Type B pancreatic cell (in vitro differentiated cells): ENCODE measurements at regions not wholly inside any gene's neighbourhood (a gene's known extent, or its start where the extent isn't known, plus 50 kb on each side); places are given as distances from the start of the nearest gene placed in this dataset.

Experiments used
- DNase-seq: peaks from one replicate; pipeline ENCODE4 v3.0.0; 2021; ENCODE audit warnings: mixed read lengths; ENCODE audit not compliant: unreplicated experiment; ENCODE audit errors: extremely low spot score
- H3K27ac Mint-ChIP-seq: 2 replicates; pipeline ENCODE4 v1.8.0; 2021; ENCODE audit warnings: mild to moderate bottlenecking, mixed read lengths
- H3K27me3 Mint-ChIP-seq: 2 replicates; pipeline ENCODE4 v1.8.0; 2021; ENCODE audit warnings: mixed read lengths
- H3K36me3 Mint-ChIP-seq: 2 replicates; pipeline ENCODE4 v1.8.0; 2021; ENCODE audit warnings: mixed read lengths
- H3K4me1 Mint-ChIP-seq: one replicate; pipeline ENCODE4 v1.8.0; 2021; ENCODE audit warnings: mixed read lengths; ENCODE audit not compliant: unreplicated experiment
- H3K4me3 Mint-ChIP-seq: 2 replicates; pipeline ENCODE4 v1.8.0; 2021; ENCODE audit warnings: mild to moderate bottlenecking, mixed read lengths
- H3K9me3 Mint-ChIP-seq: 2 replicates; pipeline ENCODE4 v1.8.0; 2021; ENCODE audit warnings: mixed read lengths
- CTCF ChIP-seq: fragments of 200-600 bp; sonication (generic); conservative IDR thresholded peaks from 2 replicates; pipeline ENCODE4 v1.5.0; 2021; ENCODE audit warnings: antibody characterized with exemption, mild to moderate bottlenecking

GRCh38 chr21:15362458-15362857, 297.7 kb upstream of the NRIP1 start:
- H3K27me3 Mint-ChIP-seq: no peaks in the 10 kb centered on the region
- H3K27ac Mint-ChIP-seq: no peak overlapping the region
- peaks cover 34% of the 10 kb centered on the region for H3K4me1 Mint-ChIP-seq
- no peak overlapping the region for H3K4me3 Mint-ChIP-seq
- H3K36me3 Mint-ChIP-seq: no peaks in the 10 kb centered on the region
- no peak for TF ChIP-seq CTCF
- no peak for DNase-seq
- H3K9me3 Mint-ChIP-seq: peaks cover 8% of the 10 kb centered on the region

- Mint-ChIP-seq H3K4me1 (peaks cover 33% of the 10 kb centered on the region), H3K27me3 (no peaks in the 10 kb centered on the region), H3K9me3 (peaks cover 8% of the 10 kb centered on the region), H3K27ac (no peak overlapping the region), H3K36me3 (no peaks in the 10 kb centered on the region), H3K4me3 (no peak overlapping the region)
- DNase-seq: no peak
- TF ChIP-seq CTCF: no peak
Measured at GRCh38 chr21:15363921-15364320, 299.1 kb upstream of the NRIP1 start.

- no peaks in the 10 kb centered on the region for H3K27me3 Mint-ChIP-seq
- no peak overlapping the region for H3K4me3 Mint-ChIP-seq
- H3K27ac Mint-ChIP-seq: no peak overlapping the region
- peaks cover 8% of the 10 kb centered on the region for H3K9me3 Mint-ChIP-seq
- peaks cover 23% of the 10 kb centered on the region for H3K4me1 Mint-ChIP-seq
- TF ChIP-seq CTCF: no peak
- no peaks in the 10 kb centered on the region for H3K36me3 Mint-ChIP-seq
- DNase-seq: no peak
Measured at GRCh38 chr21:15365751-15366392, 301.1 kb upstream of the NRIP1 start.

- no peak overlapping the region for H3K4me3 Mint-ChIP-seq
- no peaks in the 10 kb centered on the region for H3K27me3 Mint-ChIP-seq
- H3K36me3 Mint-ChIP-seq: no peaks in the 10 kb centered on the region
- H3K9me3 Mint-ChIP-seq: peaks cover 8% of the 10 kb centered on the region
- H3K4me1 Mint-ChIP-seq: peaks cover 23% of the 10 kb centered on the region
- no peak for TF ChIP-seq CTCF
- H3K27ac Mint-ChIP-seq: no peak overlapping the region
- DNase-seq: no peak
Measured at GRCh38 chr21:15366555-15366954, 301.8 kb upstream of the NRIP1 start.

- TF ChIP-seq CTCF: no peak
- no peak for DNase-seq
- H3K9me3 Mint-ChIP-seq: peaks cover 8% of the 10 kb centered on the region
- H3K27me3 Mint-ChIP-seq: no peaks in the 10 kb centered on the region
- H3K27ac Mint-ChIP-seq: no peak overlapping the region
- H3K4me3 Mint-ChIP-seq: no peak overlapping the region
- H3K4me1 Mint-ChIP-seq: peaks cover 23% of the 10 kb centered on the region
- H3K36me3 Mint-ChIP-seq: no peaks in the 10 kb centered on the region
Measured at GRCh38 chr21:15367061-15367626, 302.3 kb upstream of the NRIP1 start.
